Spinal cord (tissue), 9 donors: ENCODE measurements at regions not wholly inside any gene's neighbourhood (a gene's known extent, or its start where the extent isn't known, plus 50 kb on each side); places are given as distances from the start of the nearest gene placed in this dataset.
"Not testable (repeated sequence)": the region's sequence is repeated elsewhere in the genome, so short reads cannot be mapped to it uniquely, and the experiment has no call there.

Experiments
- DNase-seq, 6 donors: peaks; one replicate each; pipeline versions ENCODE4 v3.0.0 to v3.0.0-alpha.2; 2013 to 2015; ENCODE audit warnings: low spot score in 6 of 6, low read depth in 4 of 6
- H3K27ac ChIP-seq: one replicate; pipeline ENCODE4 v1.5.1; 2013; ENCODE audit warnings: low read depth, low read length, control low read depth
- H3K27me3 ChIP-seq: one replicate; pipeline ENCODE4 v1.6.1; 2013; ENCODE audit warnings: low read length; ENCODE audit not compliant: control insufficient read depth, insufficient read depth
- H3K36me3 ChIP-seq: one replicate; pipeline ENCODE4 v1.6.1; 2013; ENCODE audit warnings: low read length; ENCODE audit not compliant: control insufficient read depth, insufficient read depth
- H3K4me1 ChIP-seq: one replicate; pipeline ENCODE4 v1.6.1; 2013; ENCODE audit warnings: low read length; ENCODE audit not compliant: control insufficient read depth, insufficient read depth
- H3K4me3 ChIP-seq: one replicate; pipeline ENCODE4 v1.5.1; 2013; ENCODE audit warnings: low read depth, low read length, control low read depth
- H3K9me3 ChIP-seq: one replicate; pipeline ENCODE4 v1.6.1; 2013; ENCODE audit warnings: low read length; ENCODE audit not compliant: control insufficient read depth, insufficient read depth
- WGBS: methylation state at CpG from one replicate; pipeline ENCODE4 v1.1.5; 2013; ENCODE audit warnings: missing lambda C conversion rate; ENCODE audit not compliant: insufficient coverage; 5-methylcytosine and 5-hydroxymethylcytosine counted together
- donor health status: healthy.

DNA sequence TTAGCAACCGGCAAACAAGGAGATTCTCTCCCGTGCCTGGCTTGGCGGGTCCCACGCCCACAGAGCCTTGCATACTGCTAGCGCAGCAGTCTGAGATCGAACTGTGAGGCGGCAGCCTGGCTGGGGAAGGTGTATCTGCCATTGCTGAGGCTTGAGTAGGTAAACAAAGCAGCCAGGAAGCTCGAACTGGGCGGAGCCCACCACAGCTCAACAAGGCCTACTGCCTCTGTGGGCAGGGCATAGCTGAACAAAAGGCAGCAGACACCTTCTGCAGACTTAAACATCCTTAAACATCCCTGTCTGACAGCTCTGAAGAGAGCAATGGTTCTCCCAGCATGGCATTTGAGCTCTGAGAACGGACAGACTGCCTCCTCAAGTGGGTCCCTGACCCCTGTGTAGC is 58.8 kb upstream of the ZNF800 start:
- H3K36me3 ChIP-seq, H3K27me3 ChIP-seq, H3K4me3 ChIP-seq, H3K27ac ChIP-seq, H3K9me3 ChIP-seq, DNase-seq, H3K4me1 ChIP-seq: not testable (repeated sequence)
- 90% methylated on average over 9 of the region's 10 CpGs for WGBS

DNA sequence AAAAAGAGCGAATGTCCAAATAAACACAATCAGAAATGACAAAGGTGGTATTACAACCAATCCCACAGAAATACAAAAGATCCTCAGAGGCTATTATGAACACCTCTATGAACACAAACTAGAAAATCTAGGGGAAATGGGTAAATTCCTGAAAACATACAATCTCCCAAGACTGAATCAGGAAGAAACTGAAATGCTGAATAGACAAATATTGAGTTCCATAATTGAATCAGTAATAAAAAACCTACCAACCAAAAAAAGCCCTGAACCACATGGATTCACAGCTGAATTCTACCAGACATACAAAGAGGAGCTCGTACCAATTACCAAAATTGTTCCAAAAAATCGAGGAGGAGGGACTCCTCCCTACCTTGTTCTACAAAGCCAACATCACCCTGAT is 56.1 kb upstream of the ZNF800 start:
- Histone ChIP-seq H3K27me3 (no peaks in the 10 kb centered on the region), H3K4me1 (no peaks in the 10 kb centered on the region), H3K27ac (no peak overlapping the region), H3K9me3 (peaks cover 6% of the 10 kb centered on the region), H3K4me3 (no peak overlapping the region), H3K36me3 (no peaks in the 10 kb centered on the region)
- 69% methylated on average over 2 of the region's 3 CpGs for WGBS
- DNase-seq: no peak

DNA sequence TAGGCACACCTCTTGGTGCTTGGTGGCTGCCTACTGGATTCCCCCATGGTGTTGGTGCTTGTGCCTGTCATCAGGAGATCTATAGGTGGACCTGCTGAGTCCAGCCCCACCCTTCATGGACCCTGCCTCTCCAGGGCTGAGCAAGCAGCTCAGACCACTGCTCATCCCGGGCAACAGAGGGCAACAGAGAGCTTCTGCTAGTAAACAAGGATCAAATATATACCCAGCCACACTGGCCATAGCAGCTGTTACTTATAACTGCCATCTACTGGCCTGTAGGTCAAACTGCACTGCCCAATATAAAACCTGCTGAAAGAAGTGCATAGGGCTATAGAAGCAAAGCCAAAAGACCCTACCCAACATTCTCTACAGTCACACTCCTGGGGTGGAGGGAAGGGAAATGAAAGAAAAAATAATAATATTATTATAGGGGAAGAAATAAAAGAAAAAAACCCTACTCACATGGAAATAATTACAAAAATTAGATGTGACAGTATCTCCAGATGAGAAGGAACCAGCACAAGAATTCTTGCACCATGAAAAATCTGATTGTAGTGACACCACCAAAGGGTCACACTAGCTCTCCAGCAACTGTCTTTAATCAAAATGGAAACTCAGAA is 54.9 kb upstream of the ZNF800 start:
- no peak for DNase-seq
- Histone ChIP-seq H3K27ac (no peak overlapping the region), H3K9me3 (peaks cover 6% of the 10 kb centered on the region), H3K4me3 (no peak overlapping the region), H3K27me3 (no peaks in the 10 kb centered on the region), H3K4me1 (no peaks in the 10 kb centered on the region), H3K36me3 (no peaks in the 10 kb centered on the region)
- WGBS: 0% methylated on average over 1 of the region's 1 CpG

DNA sequence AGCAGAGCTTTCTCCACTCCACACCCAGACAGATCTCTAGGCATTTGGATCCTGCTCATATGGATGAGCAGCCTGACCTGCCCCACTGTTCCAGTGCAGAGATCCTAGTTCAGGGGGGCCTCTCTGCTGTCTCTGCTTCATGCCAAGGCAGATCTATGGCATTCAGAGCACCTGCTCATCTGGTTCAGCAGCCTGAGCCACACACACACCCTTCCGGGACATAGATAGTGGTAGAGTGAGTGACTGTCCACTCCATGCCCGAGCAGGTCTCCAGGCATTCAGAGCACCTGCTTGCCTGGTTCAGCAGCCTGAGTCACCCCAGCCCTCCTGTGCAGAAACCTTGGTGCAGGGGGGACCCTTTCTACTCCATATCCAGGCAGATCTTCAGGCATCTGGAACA is 54.3 kb upstream of the ZNF800 start:
- no peaks in the 10 kb centered on the region for H3K27me3 ChIP-seq
- H3K4me3 ChIP-seq: no peak overlapping the region
- H3K9me3 ChIP-seq: peaks cover 6% of the 10 kb centered on the region
- DNase-seq: no peak
- 92% methylated on average over 2 of the region's 2 CpGs for whole genome bisulfite sequencing
- no peaks in the 10 kb centered on the region for H3K4me1 ChIP-seq
- no peaks in the 10 kb centered on the region for H3K36me3 ChIP-seq
- H3K27ac ChIP-seq: no peak overlapping the region
